GM19468 (cell line): ENCODE measurements at regions not wholly inside any gene's neighbourhood (a gene's known extent, or its start where the extent isn't known, plus 50 kb on each side); places are given as distances from the start of the nearest gene placed in this dataset.

Experiments used
- ATAC-seq: cut with Tn5 transposase; IDR thresholded peaks from one replicate; pipeline ENCODE4 v1.9.1; 2021; ENCODE audit warnings: mild to moderate bottlenecking, moderate library complexity, moderate number of reproducible peaks; ENCODE audit not compliant: unreplicated experiment; ENCODE audit errors: extremely low read depth

GRCh38 chrX:124275182-124275894 lies 57.1 kb upstream of the TEX13D start:
- no peak for ATAC-seq

- no peak for ATAC-seq
Measured at GRCh38 chrX:124280294-124280902, 52.1 kb upstream of the TEX13D start.

- ATAC-seq = no peak
Measured at GRCh38 chrX:124282580-124282979, 49.9 kb upstream of the TEX13D start.
